NOMO-1 treated with dmso at 0.1 percent for 144 hours (cell line): ENCODE measurements at regions not wholly inside any gene's neighbourhood (a gene's known extent, or its start where the extent isn't known, plus 50 kb on each side); places are given as distances from the start of the nearest gene placed in this dataset.
"Not testable (repeated sequence)": the region's sequence is repeated elsewhere in the genome, so short reads cannot be mapped to it uniquely, and the experiment has no call there.

Experiments
- DNase-seq: peaks from one replicate; lab custom pipeline; 2025; ENCODE audit not compliant: unreplicated experiment; lab: John Stamatoyannopoulos, UW

- DNase-seq: no peak
These were observed 420.9 kb downstream of the GJA1 start for GRCh38 chr6:121856296-121856695.

- DNase-seq: no peak
These were observed 422.1 kb downstream of the GJA1 start for GRCh38 chr6:121857551-121857950.

DNA sequence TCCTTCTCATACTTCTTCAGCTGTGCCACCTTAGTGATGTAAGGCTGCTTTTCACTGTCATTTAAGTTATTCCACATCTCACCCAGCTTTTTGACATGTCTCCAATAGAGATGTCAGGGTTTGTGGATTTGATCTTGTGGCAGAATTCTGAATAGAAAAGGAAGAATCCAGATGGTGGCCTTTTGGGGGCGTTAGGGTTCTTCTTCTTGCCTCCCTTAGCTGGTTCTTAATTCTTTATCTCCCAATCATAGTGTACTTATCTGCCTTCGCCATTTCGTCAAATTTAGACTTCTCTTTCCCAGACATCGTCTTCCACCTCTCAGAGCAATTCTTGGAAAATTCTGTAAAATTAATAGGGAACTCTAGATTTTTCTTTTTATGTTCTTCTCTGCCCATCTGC, 422.9 kb downstream of the GJA1 start:
- no peak for DNase-seq

DNA sequence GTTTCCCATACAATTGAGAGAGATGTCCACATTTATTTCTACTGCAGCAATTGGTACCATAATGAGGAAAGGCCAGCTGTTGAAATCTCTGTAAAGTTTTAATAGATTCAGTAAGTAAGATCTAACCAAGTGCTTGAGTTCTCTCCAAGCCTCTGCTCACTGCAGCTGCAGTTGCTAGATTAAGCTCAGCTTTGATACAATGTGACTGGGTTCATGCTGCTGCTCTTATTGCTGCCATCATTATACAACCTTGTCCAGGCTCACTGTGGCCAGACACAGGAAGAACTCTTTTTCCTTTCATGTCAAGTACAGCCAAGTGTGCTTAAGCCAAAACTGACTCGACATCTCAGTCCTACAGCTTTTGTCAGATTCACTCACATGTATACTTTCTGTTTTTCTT, 423.5 kb downstream of the GJA1 start:
- no peak for DNase-seq

DNA sequence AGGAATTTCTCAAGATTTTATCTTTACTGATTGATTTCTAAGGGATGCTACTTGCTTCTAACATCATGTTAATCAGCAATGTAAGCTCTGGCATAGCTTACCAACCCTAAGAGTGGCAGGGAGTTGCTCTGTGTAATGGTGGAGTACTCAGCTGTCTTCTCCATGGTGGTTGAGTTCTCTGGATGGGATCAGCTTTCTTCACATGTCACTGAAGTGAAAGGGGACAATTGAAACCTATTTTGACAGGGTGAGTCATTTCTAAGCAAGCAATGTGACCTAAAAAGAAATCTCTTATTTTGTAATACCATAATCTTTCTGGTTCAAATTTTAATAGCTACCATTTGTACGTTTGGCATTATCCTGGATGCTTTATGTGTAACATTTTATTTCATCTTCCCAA, 430.4 kb downstream of the GJA1 start:
- no peak for DNase-seq

GRCh38 chr6:121867095-121867494, 431.6 kb downstream of the GJA1 start:
- no peak for DNase-seq

DNA sequence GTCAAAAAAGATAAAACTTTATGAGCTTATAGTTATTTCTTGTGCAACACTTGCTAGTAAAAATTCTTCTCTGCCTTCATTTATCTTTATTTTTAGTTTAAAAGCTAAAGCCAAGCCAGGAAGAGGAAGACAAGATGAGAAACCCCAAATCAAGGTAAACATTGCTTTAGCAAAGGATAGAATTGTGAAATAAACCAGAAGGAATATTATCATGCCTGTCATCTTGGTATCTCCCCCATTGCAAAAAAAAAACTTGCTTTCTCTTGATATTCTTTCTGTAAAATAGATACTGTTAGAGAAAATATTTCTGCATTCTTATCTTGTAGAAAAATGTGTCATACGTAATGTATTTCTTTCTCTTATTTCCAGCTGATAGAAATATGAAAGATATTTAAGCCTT, 432.8 kb downstream of the GJA1 start:
- DNase-seq: no peak

DNA sequence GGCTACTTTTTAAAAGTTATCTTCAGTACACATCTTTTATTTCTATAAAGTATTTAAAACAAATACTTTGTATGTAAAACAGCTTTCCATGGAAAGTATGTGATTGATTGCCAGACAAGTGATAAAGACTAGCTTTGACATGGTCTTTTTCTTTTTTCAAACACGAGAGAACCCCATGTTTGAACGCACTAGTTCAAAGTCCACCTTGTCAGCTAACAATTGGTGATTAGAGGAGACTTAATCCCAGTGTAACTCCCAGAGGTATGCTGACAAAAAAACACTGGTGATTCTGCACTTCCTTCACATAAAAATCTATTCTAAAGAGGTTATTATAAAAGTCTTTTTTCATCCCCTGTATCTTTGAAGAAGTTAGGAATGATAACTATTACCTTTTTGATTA, 438.1 kb downstream of the GJA1 start:
- no peak for DNase-seq

GRCh38 chr6:121876721-121877120, 441.3 kb downstream of the GJA1 start:
- no peak for DNase-seq

DNA sequence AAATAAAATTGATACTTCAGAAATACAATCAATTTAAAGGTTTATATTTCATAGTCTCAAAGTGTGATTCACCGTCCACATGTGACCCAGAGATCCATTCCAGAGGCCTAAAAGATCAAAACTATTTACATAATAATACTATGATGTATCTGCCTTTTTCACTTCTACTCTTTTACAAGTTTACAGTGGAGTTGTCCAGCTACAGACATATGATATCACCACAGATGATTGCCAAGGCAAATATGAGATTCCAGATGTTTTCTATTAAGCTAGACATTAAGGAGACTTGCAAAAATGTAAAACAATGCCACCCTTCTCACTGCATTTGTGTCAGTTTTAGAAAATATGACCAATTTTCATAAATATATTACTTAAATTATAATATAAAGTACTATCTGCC, 443.7 kb downstream of the GJA1 start:
- no peak for DNase-seq

DNA sequence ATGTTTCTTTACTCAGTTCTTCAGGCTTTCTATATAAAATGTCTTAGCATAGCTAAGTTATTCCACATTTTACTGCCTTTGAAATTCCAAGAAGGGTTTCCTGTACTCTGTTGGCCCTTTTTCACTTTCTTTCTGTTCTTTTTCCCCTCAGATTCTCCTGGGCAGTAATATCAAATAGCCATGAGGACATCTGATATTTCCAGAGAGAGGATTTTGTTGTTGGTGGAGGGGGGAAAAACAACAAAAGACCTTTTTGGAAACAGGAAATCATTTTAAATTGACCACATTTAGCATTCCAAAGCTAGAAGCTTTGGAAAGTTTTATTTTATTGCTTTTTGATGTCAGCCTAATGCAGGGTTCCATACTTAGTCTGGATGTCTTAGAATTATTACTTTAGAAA, 445.4 kb downstream of the GJA1 start:
- DNase-seq: no peak

DNA sequence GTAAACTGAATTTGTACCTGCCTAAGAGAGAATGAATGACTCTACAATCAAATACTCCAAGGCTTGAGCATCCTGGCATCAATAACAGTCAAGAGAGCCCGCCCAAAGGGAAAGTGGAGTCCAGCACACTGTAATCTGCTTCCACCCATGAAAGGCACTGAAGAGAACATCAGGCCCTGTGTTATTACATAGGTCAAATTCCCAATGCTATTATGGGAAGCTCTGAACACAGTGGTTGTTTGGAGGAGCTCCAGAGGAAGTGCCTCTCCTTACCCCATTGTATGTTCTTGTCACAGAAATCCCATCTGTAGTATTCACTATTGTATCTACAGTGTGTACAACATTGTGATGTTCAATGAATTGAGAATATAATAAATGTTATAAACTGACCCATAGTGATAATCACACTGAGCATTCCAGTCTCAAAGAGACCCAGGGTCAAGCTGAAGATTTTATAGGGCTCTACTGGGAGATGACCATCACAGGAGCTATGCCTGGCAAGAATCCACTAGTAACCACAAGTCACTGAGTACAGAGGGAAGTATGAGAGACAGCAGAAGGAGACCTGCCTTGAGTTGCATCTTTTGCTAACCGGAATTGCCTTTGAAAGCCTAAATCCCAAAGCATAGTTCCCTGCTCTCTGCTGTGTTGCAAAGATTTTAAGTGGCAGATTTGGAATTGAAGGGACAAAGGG, 446.7 kb downstream of the GJA1 start:
- no peak for DNase-seq

DNA sequence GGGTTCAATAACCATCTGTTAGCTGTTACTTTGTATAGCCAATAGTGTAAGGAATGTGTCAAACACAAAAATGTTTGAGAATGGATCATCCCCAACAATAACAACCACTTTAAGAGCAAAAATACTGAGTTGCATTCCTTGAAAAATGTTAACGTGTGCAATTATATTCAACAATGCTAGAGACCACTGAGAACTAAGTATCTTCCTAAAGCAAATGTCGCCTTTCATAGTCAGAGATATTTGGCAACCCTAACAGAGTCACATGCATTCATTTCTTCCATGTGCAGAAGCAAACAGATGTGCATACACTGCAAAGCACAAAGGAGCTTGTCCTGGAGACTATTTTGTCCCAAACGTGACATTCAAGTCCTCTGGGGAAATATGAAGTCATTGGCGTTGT, 448.6 kb downstream of the GJA1 start:
- DNase-seq: no peak

GRCh38 chr6:121884620-121885019, 449.2 kb downstream of the GJA1 start:
- no peak for DNase-seq

GRCh38 chr6:121885399-121886152, 450.1 kb downstream of the GJA1 start:
- no peak for DNase-seq

DNA sequence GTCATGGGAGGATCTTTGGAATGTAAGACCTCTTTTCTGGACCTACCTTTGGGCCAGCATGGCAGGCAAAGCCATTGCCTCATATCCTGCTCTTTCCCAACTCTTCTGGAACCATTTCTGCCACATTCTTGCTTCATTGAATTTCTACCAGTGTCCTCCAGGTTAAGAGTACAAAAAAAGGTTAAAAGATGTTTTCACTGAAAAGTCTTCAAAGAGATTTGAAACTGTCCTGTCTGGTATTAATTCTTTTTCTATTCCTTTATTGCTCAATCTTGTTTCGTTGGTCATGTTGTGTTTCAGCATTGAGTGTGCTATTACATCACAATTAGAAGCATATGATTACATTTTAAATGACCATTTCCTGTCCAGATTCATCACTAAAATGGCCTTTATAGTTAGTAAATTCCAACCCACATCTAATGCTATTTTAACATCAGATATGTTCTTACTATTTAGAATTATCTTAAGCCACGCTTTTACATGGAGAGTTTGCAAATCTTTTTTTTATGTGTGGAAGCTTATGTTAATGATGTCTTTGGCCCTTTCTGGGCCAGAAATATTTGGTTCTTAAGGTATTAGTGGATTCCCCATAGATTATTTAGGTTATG, 450.9 kb downstream of the GJA1 start:
- no peak for DNase-seq

- DNase-seq: no peak
These were observed 452.3 kb downstream of the GJA1 start for GRCh38 chr6:121887724-121888123.

DNA sequence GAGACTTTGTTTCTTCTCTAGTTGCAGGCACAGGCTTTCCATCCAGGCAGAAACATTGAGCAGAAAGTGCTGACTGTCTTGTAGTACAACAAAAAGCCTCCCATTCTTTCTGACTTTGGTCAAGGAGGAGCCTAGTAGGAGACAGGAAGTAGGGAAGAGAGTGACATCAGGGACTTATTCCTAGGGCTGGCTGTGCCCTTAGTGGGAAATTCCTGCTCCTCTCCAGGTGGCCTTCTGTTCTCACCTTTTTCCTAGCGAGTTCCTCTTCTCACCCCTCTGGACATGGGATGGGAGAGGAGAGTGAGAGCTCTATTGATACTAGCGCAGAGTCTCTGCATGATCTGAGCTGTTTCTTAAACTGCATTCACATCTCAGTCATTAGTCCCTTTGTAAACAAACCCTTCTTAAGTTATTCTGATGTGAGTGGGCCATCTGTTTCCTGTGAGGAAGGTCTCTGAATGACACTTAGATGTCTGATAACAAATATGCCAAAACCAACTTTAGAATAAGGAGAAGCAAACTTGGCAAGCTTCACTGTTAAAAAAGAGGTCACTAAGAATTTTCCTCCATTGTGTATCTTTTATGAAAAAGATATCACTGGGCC, 455.0 kb downstream of the GJA1 start:
- no peak for DNase-seq

GRCh38 chr6:121895731-121896130, 460.3 kb downstream of the GJA1 start:
- not testable (repeated sequence) for DNase-seq

- no peak for DNase-seq
These were observed 460.9 kb downstream of the GJA1 start for GRCh38 chr6:121896363-121896762.

DNA sequence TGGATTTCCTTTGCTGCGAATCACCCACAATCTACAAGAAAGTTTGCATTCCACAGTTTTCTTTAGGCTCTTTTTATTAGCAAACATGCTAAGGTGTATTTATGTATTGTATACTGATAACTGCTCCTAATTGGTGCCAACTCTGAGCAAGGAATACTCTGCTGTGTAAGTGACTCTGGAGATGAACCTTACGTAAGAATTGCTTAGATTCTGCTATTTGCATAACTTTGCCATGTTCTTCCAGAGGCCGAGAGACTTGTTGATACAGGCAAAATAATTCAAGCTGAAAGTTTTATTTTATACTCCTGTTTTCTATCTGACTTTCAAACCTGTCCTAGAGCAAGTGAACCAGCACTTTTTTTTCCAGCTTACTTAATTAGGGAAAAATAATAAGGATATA, 461.3 kb downstream of the GJA1 start:
- no peak for DNase-seq

DNA sequence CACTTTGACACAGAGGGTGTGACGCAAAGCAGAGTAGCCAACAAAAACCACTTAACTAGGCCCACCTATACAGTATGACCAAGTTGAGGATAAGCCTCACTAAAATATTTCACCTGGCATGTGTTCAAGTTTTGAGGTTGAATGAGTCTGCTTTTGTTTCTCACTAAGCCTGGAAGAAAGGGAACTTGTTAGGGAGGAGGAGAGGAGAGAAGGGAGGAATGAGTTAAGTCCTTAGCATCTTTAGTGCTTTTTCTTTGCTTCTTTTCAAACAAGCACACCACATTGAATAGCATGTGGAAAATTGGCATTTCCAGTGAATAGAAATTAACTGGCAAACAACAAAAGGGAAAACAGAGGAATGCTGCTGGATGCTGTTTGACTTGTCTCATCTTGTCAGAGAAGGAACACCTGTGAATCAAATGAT, 461.9 kb downstream of the GJA1 start:
- no peak for DNase-seq
